GF-D8 (cell line): ENCODE measurements at regions not wholly inside any gene's neighbourhood (a gene's known extent, or its start where the extent isn't known, plus 50 kb on each side); places are given as distances from the start of the nearest gene placed in this dataset.

Experiments
- DNase-seq: peaks from one replicate; lab custom pipeline; 2025; lab: John Stamatoyannopoulos, UW

DNA sequence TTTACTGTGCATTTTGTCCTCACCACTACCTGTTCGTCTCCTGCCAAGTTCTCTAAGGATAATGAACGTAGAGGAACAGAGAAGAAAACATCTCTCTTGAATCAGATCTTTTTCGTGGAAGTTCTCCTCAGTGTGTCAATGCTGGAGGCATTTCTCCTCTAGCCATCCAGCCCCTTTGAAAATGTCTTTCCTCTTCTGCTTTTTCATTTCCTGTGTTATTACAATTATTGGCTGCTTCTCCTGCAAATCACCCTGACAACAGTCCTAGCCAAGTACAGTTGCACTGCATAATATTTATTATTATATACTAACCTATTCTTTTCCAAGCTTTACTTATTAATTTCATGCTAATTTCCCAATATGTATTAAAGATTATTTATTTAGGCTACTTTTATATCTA is 61.8 kb upstream of the TRPM3 start:
- DNase-seq = no peak

DNA sequence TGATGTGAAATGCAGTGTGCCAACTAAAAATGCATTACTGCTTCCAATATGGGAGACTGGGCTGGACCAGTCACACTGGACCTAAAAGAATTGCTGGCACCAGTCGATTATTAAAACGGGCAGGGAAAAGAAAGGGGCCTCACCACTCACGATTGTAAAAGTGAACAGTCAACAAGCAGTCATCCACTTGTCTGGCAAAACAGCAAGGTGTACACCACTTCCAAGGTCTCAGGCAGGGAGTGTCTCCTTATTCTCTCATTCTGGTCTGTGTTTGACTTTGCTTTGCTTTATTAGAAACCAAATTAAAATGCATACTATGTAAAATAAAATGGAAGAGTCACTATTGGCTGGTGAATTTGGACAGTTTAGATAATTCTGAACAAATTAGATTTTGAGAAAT is 57.8 kb upstream of the TRPM3 start:
- no peak for DNase-seq

DNA sequence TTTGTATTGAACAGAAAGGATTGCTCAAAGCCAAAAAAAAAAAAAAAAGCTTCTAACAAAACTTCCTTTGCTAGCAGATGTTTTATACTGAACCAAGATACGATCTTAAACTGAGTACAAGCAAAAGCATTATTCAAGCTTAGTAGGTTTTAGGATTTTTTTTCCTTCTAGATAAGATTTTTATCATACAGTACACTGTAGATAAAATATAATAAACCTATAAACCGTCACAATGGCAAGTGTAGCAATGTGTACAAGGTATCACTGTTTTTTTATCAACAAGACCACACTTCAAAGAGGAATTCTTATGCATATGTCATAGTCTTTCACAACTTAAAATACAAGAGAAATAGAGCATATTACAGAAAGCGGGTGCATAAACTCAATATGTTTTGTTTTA is 56.5 kb upstream of the TRPM3 start:
- DNase-seq = no peak

DNA sequence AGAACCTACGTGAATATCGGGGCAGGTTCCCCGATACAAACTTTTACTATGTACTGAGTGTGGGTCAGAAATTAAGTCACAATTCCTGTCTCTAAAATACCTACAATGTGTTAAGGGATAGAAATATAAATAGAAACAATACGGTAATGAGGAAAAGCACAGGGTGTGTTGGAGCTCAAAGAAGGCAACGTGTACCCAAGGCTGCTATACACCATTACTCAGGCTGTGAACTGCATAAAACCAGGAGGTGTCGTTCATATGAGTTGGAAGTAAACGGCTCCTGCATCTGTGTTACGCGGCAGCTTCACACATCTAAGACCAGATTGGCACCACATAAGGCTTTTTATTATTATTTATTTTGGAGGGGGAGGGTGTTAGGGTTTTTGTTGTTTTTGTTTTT is 50.1 kb upstream of the TRPM3 start:
- DNase-seq = no peak
